ENCODE measurements at regions not wholly inside any gene's neighbourhood (a gene's known extent, or its start where the extent isn't known, plus 50 kb on each side); places are given as distances from the start of the nearest gene placed in this dataset.

GRCh38 chr12:42936260-42936659, 346.7 kb upstream of the PRICKLE1 start:
- Histone ChIP-seq H3K9me3 (no peaks in the 10 kb centered on the region), H3K27me3 (no peaks in the 10 kb centered on the region), H3K4me3 (replicated peaks in 1 of 3) (no peak overlapping the region), H3K27ac (no peak overlapping the region), H3K4me1 (no peaks in the 10 kb centered on the region), H3K36me3 (no peaks in the 10 kb centered on the region)
- 88 to 100% methylated on average over 1 of the region's 1 CpG for WGBS, 2 donors
- TF ChIP-seq POLR2A (IDR thresholded peaks at IDR 0.05) = no peak
- TF ChIP-seq CTCF (IDR thresholded peaks at IDR 0.05) = no peak
- intact Hi-C loops (cut with DNase I) = no loop called here
- DNase-seq = no peak

GRCh38 chr12:42935756-42936155, 346.2 kb upstream of the PRICKLE1 start:
- intact Hi-C loops (cut with DNase I) = no loop called here
- Histone ChIP-seq H3K9me3 (no peaks in the 10 kb centered on the region), H3K27me3 (no peaks in the 10 kb centered on the region), H3K27ac (no peak overlapping the region), H3K36me3 (no peaks in the 10 kb centered on the region), H3K4me1 (no peaks in the 10 kb centered on the region), H3K4me3 (replicated peaks in 1 of 3) (no peak overlapping the region)
- 83 to 84% methylated on average over 2 of the region's 2 CpGs for WGBS, 2 donors
- no peak for TF ChIP-seq POLR2A (IDR thresholded peaks at IDR 0.05)
- TF ChIP-seq CTCF (IDR thresholded peaks at IDR 0.05) = no peak
- no peak for DNase-seq

GRCh38 chr12:42935090-42935489, 345.5 kb upstream of the PRICKLE1 start:
- no peak for DNase-seq
- TF ChIP-seq POLR2A (IDR thresholded peaks at IDR 0.05) (no peak), CTCF (IDR thresholded peaks at IDR 0.05) (no peak)
- H3K4me1 ChIP-seq = no peaks in the 10 kb centered on the region
- H3K9me3 ChIP-seq = no peaks in the 10 kb centered on the region
- no peak overlapping the region for H3K4me3 ChIP-seq (replicated peaks in 1 of 3)
- H3K27me3 ChIP-seq = no peaks in the 10 kb centered on the region
- 70 to 80% methylated on average over 5 of the region's 5 CpGs for WGBS, 2 donors
- H3K36me3 ChIP-seq = no peaks in the 10 kb centered on the region
- intact Hi-C loops (cut with DNase I) = no loop called here
- no peak overlapping the region for H3K27ac ChIP-seq

GRCh38 chr12:42933461-42934081, 344.0 kb upstream of the PRICKLE1 start:
- H3K9me3 ChIP-seq = no peaks in the 10 kb centered on the region
- TF ChIP-seq POLR2A (IDR thresholded peaks at IDR 0.05) = no peak
- no peak for TF ChIP-seq CTCF (IDR thresholded peaks at IDR 0.05)
- H3K4me1 ChIP-seq = no peaks in the 10 kb centered on the region
- H3K27ac ChIP-seq = no peak overlapping the region
- 62 to 70% methylated on average over 6 of the region's 6 CpGs for WGBS, 2 donors
- no peak for DNase-seq
- H3K4me3 ChIP-seq (replicated peaks in 1 of 3) = no peak overlapping the region
- H3K36me3 ChIP-seq = no peaks in the 10 kb centered on the region
- no peaks in the 10 kb centered on the region for H3K27me3 ChIP-seq
- intact Hi-C loops (cut with DNase I) = no loop called here

GRCh38 chr12:42932936-42933335, 343.4 kb upstream of the PRICKLE1 start:
- DNase-seq = no peak
- intact Hi-C loops (cut with DNase I) = no loop called here
- 74 to 78% methylated on average over 5 of the region's 5 CpGs for WGBS, 2 donors
- Histone ChIP-seq H3K9me3 (no peaks in the 10 kb centered on the region), H3K4me3 (replicated peaks in 1 of 3) (no peak overlapping the region), H3K27ac (no peak overlapping the region), H3K4me1 (no peaks in the 10 kb centered on the region), H3K36me3 (no peaks in the 10 kb centered on the region), H3K27me3 (no peaks in the 10 kb centered on the region)
- TF ChIP-seq POLR2A (IDR thresholded peaks at IDR 0.05) (no peak), CTCF (IDR thresholded peaks at IDR 0.05) (no peak)
